ENCODE measurements at regions not wholly inside any gene's neighbourhood (a gene's known extent, or its start where the extent isn't known, plus 50 kb on each side); places are given as distances from the start of the nearest gene placed in this dataset.

DNA sequence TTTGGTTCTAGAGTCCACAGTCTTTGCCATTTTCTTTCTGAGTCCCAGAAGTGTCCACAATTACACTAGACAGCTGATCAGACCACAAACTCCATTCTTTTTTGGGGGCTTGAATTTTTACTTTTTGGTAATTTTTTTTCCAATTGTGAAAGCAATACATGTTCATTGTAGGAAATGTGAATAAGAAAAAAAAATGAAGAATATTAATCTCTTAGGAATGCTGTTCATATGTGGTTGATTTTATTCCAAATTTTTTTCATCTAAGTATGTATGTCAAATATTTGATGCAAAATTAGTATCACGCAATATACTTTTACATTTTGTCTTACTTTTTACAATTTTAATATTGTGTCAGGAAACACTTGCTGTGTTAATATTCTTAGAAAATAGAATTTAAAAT is 76.4 kb upstream of the ETS2 start:
- H3K9me3 ChIP-seq (replicated peaks; ENCODE audit: control insufficient read depth, insufficient read depth, low read length) = no peaks in the 10 kb centered on the region; the same call in 2 of the 3 replicates
- no peak overlapping the region for H3K27ac ChIP-seq (ENCODE audit: control insufficient read depth, insufficient read depth)
- H3K4me1 ChIP-seq (ENCODE audit: control insufficient read depth, insufficient read depth, low read length) = no peaks in the 10 kb centered on the region
- H3K4me2 ChIP-seq (ENCODE audit: control insufficient read depth, insufficient read depth) = no peak overlapping the region
- no peak overlapping the region for H3K9ac ChIP-seq (ENCODE audit: control insufficient read depth, insufficient read depth, low read length)
- no peak for DNase-seq (ENCODE audit: low read depth, low spot score)
- H4K20me1 ChIP-seq (ENCODE audit: control insufficient read depth, insufficient read depth) = no peaks in the 10 kb centered on the region
- in situ Hi-C loops (cut with MboI) (loop anchor here (10.0 kb wide), 1 partner anchor 416 kb away; no protein-coding TSS in a partner anchor), intact Hi-C loops (cut with micrococcal nuclease; ENCODE audit: unreplicated experiment) (no loop called here)
- no peak for ATAC-seq
- no peak for FAIRE-seq
- no peaks in the 10 kb centered on the region for H3K79me2 ChIP-seq (ENCODE audit: control insufficient read depth, insufficient read depth, low read length)
- no peak overlapping the region for H3K4me3 ChIP-seq
- BruUV-seq (replicated peaks) = no TSS peak
- RAD21 ChIA-PET (ENCODE audit: unreplicated experiment) = no interaction called here
- no peak overlapping the region for H2AFZ ChIP-seq (ENCODE audit: control insufficient read depth, low read depth, low read length)
- CTCF ChIA-PET = no interaction called here
- H3K36me3 ChIP-seq (ENCODE audit: control insufficient read depth in 2 of 2, insufficient read depth in 2 of 2, low read length in 1 of 2) = no peaks in the 10 kb centered on the region
- H3K27me3 ChIP-seq (replicated peaks in 1 of 2; ENCODE audit: control insufficient read depth in 2 of 2, insufficient read depth in 2 of 2, low read length in 1 of 2) = no peaks in the 10 kb centered on the region
- SMC1A ChIA-PET (ENCODE audit: uncharacterized antibody, unreplicated experiment) = interaction anchor here (0.6 kb wide), 1 partner anchor 52 kb away, joined by 4 read pairs; no protein-coding TSS in a partner anchor
- POLR2A ChIA-PET = no interaction called here
- WGBS (ENCODE audit: insufficient coverage, insufficient replicate concordance, low lambda C conversion rate, missing lambda C conversion rate) = 0% methylated on average over 1 of the region's 1 CpG
- TF ChIP-seq, protein P1, sequence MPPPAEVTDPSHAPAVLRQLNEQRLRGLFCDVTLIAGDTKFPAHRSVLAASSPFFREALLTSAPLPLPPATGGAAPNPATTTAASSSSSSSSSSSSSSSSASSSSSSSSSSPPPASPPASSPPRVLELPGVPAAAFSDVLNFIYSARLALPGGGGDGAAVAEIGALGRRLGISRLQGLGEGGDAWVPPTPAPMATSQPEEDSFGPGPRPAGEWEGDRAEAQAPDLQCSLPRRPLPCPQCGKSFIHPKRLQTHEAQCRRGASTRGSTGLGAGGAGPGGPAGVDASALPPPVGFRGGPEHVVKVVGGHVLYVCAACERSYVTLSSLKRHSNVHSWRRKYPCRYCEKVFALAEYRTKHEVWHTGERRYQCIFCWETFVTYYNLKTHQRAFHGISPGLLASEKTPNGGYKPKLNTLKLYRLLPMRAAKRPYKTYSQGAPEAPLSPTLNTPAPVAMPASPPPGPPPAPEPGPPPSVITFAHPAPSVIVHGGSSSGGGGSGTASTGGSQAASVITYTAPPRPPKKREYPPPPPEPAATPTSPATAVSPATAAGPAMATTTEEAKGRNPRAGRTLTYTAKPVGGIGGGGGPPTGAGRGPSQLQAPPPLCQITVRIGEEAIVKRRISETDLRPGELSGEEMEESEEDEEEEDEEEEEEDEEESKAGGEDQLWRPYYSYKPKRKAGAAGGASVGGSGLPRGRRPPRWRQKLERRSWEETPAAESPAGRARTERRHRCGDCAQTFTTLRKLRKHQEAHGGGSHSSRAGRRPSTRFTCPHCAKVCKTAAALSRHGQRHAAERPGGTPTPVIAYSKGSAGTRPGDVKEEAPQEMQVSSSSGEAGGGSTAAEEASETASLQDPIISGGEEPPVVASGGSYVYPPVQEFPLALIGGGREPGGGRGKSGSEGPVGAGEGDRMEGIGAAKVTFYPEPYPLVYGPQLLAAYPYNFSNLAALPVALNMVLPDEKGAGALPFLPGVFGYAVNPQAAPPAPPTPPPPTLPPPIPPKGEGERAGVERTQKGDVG (CRISPR knock-in tag; IDR thresholded peaks at IDR 0.05) = no peak
- no peak for TF ChIP-seq BCL11A (IDR thresholded peaks at IDR 0.05; ENCODE audit: low read depth, low read length)
- TF ChIP-seq PML (IDR thresholded peaks at IDR 0.05; ENCODE audit: low read length) = no peak
- no peak for TF ChIP-seq RUNX3 (IDR thresholded peaks at IDR 0.05; ENCODE audit: low read length)
- TF ChIP-seq SIN3A (IDR thresholded peaks at IDR 0.05; ENCODE audit: low read depth, low read length) = no peak
- no peak for TF ChIP-seq TCF3 (IDR thresholded peaks at IDR 0.05; ENCODE audit: borderline replicate concordance, insufficient read depth, low read depth, low read length)
- TF ChIP-seq ZZZ3 (IDR thresholded peaks at IDR 0.05; ENCODE audit: control insufficient read depth, insufficient read length, low read depth) = no peak
- TF ChIP-seq PKNOX1 (IDR thresholded peaks at IDR 0.05) = no peak
- TF ChIP-seq, protein P2, sequence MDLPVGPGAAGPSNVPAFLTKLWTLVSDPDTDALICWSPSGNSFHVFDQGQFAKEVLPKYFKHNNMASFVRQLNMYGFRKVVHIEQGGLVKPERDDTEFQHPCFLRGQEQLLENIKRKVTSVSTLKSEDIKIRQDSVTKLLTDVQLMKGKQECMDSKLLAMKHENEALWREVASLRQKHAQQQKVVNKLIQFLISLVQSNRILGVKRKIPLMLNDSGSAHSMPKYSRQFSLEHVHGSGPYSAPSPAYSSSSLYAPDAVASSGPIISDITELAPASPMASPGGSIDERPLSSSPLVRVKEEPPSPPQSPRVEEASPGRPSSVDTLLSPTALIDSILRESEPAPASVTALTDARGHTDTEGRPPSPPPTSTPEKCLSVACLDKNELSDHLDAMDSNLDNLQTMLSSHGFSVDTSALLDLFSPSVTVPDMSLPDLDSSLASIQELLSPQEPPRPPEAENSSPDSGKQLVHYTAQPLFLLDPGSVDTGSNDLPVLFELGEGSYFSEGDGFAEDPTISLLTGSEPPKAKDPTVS (IDR thresholded peaks at IDR 0.05; ENCODE audit: low read depth, low read length) = no peak
- TF ChIP-seq WRNIP1 (IDR thresholded peaks at IDR 0.05; ENCODE audit: borderline replicate concordance, low read depth, low read length) = no peak
- TF ChIP-seq EGR1 (IDR thresholded peaks at IDR 0.05; ENCODE audit: borderline replicate concordance in 1 of 2, low read depth in 2 of 2, low read length in 2 of 2) = no peak
- TF ChIP-seq, protein P3, sequence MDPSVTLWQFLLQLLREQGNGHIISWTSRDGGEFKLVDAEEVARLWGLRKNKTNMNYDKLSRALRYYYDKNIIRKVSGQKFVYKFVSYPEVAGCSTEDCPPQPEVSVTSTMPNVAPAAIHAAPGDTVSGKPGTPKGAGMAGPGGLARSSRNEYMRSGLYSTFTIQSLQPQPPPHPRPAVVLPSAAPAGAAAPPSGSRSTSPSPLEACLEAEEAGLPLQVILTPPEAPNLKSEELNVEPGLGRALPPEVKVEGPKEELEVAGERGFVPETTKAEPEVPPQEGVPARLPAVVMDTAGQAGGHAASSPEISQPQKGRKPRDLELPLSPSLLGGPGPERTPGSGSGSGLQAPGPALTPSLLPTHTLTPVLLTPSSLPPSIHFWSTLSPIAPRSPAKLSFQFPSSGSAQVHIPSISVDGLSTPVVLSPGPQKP (IDR thresholded peaks at IDR 0.05; ENCODE audit: low read depth, low read length) = no peak
- TF ChIP-seq, protein P4, sequence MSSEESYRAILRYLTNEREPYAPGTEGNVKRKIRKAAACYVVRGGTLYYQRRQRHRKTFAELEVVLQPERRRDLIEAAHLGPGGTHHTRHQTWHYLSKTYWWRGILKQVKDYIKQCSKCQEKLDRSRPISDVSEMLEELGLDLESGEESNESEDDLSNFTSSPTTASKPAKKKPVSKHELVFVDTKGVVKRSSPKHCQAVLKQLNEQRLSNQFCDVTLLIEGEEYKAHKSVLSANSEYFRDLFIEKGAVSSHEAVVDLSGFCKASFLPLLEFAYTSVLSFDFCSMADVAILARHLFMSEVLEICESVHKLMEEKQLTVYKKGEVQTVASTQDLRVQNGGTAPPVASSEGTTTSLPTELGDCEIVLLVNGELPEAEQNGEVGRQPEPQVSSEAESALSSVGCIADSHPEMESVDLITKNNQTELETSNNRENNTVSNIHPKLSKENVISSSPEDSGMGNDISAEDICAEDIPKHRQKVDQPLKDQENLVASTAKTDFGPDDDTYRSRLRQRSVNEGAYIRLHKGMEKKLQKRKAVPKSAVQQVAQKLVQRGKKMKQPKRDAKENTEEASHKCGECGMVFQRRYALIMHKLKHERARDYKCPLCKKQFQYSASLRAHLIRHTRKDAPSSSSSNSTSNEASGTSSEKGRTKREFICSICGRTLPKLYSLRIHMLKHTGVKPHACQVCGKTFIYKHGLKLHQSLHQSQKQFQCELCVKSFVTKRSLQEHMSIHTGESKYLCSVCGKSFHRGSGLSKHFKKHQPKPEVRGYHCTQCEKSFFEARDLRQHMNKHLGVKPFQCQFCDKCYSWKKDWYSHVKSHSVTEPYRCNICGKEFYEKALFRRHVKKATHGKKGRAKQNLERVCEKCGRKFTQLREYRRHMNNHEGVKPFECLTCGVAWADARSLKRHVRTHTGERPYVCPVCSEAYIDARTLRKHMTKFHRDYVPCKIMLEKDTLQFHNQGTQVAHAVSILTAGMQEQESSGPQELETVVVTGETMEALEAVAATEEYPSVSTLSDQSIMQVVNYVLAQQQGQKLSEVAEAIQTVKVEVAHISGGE (CRISPR knock-in tag; IDR thresholded peaks at IDR 0.05) = no peak
